HCT116 (cell line): ENCODE measurements at regions not wholly inside any gene's neighbourhood (a gene's known extent, or its start where the extent isn't known, plus 50 kb on each side); places are given as distances from the start of the nearest gene placed in this dataset.

Source experiments
- ATAC-seq: fragments of 200-7000 bp; cut with Tn5 transposase; 2 replicates; pipeline ENCODE4 v1.9.1; 2020; ENCODE audit warnings: mild to moderate bottlenecking, moderate library complexity
- BruUV-seq: library from RNA; stranded (reverse); fragments of 400-500 nt; replicated peaks from 2 replicates; lab custom pipeline; 2021; lab: Mats Ljungman, UMichigan
- CTCF ChIA-PET: fragments of 300-600 bp; sonication (Branson Sonifier 250); formaldehyde crosslinking; loops from one replicate; lab custom pipeline; 2021; ENCODE audit warnings: antibody characterized with exemption; lab: Charles Lee
- POLR2A ChIA-PET: fragments of 300-600, 350-600 bp; sonication (Branson Sonifier 250); formaldehyde crosslinking; loops from one replicate; lab custom pipeline; 2021; ENCODE audit warnings: antibody characterized with exemption; lab: Charles Lee
- RAD21 ChIA-PET, 2 experiments: fragments of 300-600 bp; sonication (Branson Sonifier 250); formaldehyde crosslinking; loops; one replicate each; lab custom pipeline; 2023; ENCODE audit warnings: low total read pairs in 2 of 2; ENCODE audit not compliant: uncharacterized antibody in 2 of 2, unreplicated experiment in 2 of 2, low non-redundant PET in 1 of 2; lab: Charles Lee
- DNase-seq: peaks from one replicate; pipeline ENCODE4 v3.0.0-alpha.2; 2010; ENCODE audit warnings: low read depth, low spot score
- H2AFZ ChIP-seq: fragments of 200-600 bp; shearing (Covaris generic), sonication (generic); 2 replicates; pipeline ENCODE4 v1.6.1; 2017; ENCODE audit warnings: low read depth, mixed run types, mixed read lengths, antibody characterized with exemption, low read length; ENCODE audit not compliant: poor library complexity, severe bottlenecking
- H3K27ac ChIP-seq: 2 replicates; pipeline ENCODE4 v1.5.1; 2012; ENCODE audit warnings: low read depth, low read length
- H3K27me3 ChIP-seq: fragments of 200-600 bp; sonication (generic); 2 replicates; pipeline ENCODE4 v1.6.1; 2016; ENCODE audit warnings: mixed run types, low read length, mixed read lengths; ENCODE audit not compliant: insufficient read depth
- H3K36me3 ChIP-seq, 2 experiments: fragments of 200-500 bp in 1 of 2; fragments of 200-600 bp in 1 of 2; sonication (Bioruptor generic) in 1 of 2; sonication (generic) in 1 of 2; 2 replicates each; pipeline versions ENCODE4 v1.5.1 to v1.6.1; 2014 to 2016; ENCODE audit warnings: low read length in 2 of 2, inconsistent platforms in 1 of 2, mixed read lengths in 1 of 2, mixed run types in 1 of 2; ENCODE audit not compliant: insufficient read depth in 2 of 2, control insufficient read depth in 1 of 2
- H3K4me1 ChIP-seq, 2 experiments: fragments of 200-600 bp in 1 of 2; sonication (generic) in 1 of 2; 2 replicates each; pipeline versions ENCODE4 v1.5.1 to v1.6.1; 2012 to 2017; ENCODE audit warnings: low read length in 2 of 2, inconsistent platforms in 1 of 2, mild to moderate bottlenecking in 1 of 2, mixed read lengths in 1 of 2, mixed run types in 1 of 2, moderate library complexity in 1 of 2; ENCODE audit not compliant: insufficient read depth in 2 of 2, control insufficient read depth in 1 of 2
- H3K4me2 ChIP-seq: fragments of 200-600 bp; sonication (generic); 2 replicates; pipeline ENCODE4 v1.6.1; 2017; ENCODE audit warnings: mixed run types, low read length, mixed read lengths
- H3K4me3 ChIP-seq, 2 experiments: fragments of 200-600 bp in 1 of 2; sonication (generic) in 1 of 2; replicated peaks in 1 of 2; 2 replicates each; pipeline ENCODE4 v1.5.1; 2011 to 2016; ENCODE audit warnings: low read length in 2 of 2, control low read depth in 1 of 2, low read depth in 1 of 2, mild to moderate bottlenecking in 1 of 2, mixed read lengths in 1 of 2, mixed run types in 1 of 2
- H3K79me2 ChIP-seq: fragments of 200-600 bp; sonication (generic); 2 replicates; pipeline ENCODE4 v1.6.1; 2017; ENCODE audit warnings: mild to moderate bottlenecking, mixed run types, low read length, moderate library complexity, mixed read lengths; ENCODE audit not compliant: insufficient read depth
- H3K9ac ChIP-seq: fragments of 200-600 bp; sonication (generic); 2 replicates; pipeline ENCODE4 v1.6.1; 2016; ENCODE audit warnings: low read length, mixed read lengths
- H3K9me2 ChIP-seq: fragments of 200-600 bp; sonication (generic), shearing (Covaris generic); 2 replicates; pipeline ENCODE4 v1.6.1; 2017; ENCODE audit warnings: mixed run types, mild to moderate bottlenecking, moderate library complexity; ENCODE audit not compliant: insufficient read depth
- H3K9me3 ChIP-seq, 2 experiments: fragments of 200-500 bp in 1 of 2; fragments of 200-600 bp in 1 of 2; sonication (Bioruptor generic) in 1 of 2; sonication (generic) in 1 of 2; 2 replicates each; pipeline ENCODE4 v1.6.1; 2014 to 2017; ENCODE audit warnings: low read length in 2 of 2, mixed read lengths in 2 of 2, inconsistent platforms in 1 of 2, low read depth in 1 of 2, mild to moderate bottlenecking in 1 of 2, mixed run types in 1 of 2, moderate library complexity in 1 of 2; ENCODE audit not compliant: control insufficient read depth in 1 of 2, insufficient read depth in 1 of 2
- H4K20me1 ChIP-seq: fragments of 200-600 bp; sonication (generic), shearing (Covaris generic); 2 replicates; pipeline ENCODE4 v1.6.1; 2017; ENCODE audit warnings: mixed run types, mild to moderate bottlenecking, moderate library complexity; ENCODE audit not compliant: insufficient read depth
- CEBPB ChIP-seq: IDR thresholded peaks from 2 replicates; pipeline ENCODE4 v1.6.1; 2012; ENCODE audit warnings: low read depth
- FOSL1 ChIP-seq: IDR thresholded peaks from 2 replicates; pipeline ENCODE4 v1.6.1; 2012; ENCODE audit warnings: low read depth
- JUND ChIP-seq: IDR thresholded peaks from 2 replicates; pipeline ENCODE4 v1.6.1; 2012
- POLR2A ChIP-seq: IDR thresholded peaks from 2 replicates; pipeline ENCODE4 v1.7.0; 2011; ENCODE audit warnings: borderline replicate concordance; ENCODE audit not compliant: insufficient read depth, insufficient read length; ENCODE audit errors: extremely low read depth
- RAD21 ChIP-seq: IDR thresholded peaks from 2 replicates; pipeline ENCODE4 v1.6.1; 2012; ENCODE audit warnings: low read depth, mild to moderate bottlenecking
- SRF ChIP-seq: IDR thresholded peaks from 2 replicates; pipeline ENCODE4 v1.6.1; 2012; ENCODE audit warnings: low read depth
- TCF7L2 ChIP-seq: IDR thresholded peaks from 2 replicates; pipeline ENCODE4 v1.7.0; 2011; ENCODE audit warnings: borderline replicate concordance, inconsistent platforms; ENCODE audit not compliant: insufficient read depth, insufficient read length; ENCODE audit errors: extremely low read depth
- intact Hi-C: fragments of 100-400 bp; cut with micrococcal nuclease; formaldehyde crosslinking; loops from 2 replicates; pipeline ENCODE4 v1.10.0; 2022
- TF ChIP-seq, protein P1 (sequence below): IDR thresholded peaks from 2 replicates; pipeline ENCODE4 v1.6.1; 2012
- TF ChIP-seq, protein P2 (sequence below), 3 experiments: fragments of 200-600 bp in 1 of 3; sonication (generic) in 1 of 3; IDR thresholded peaks in 2 of 3; conservative IDR thresholded peaks in 1 of 3; 2 replicates each; pipeline ENCODE4 v1.5.1; 2012 to 2017; ENCODE audit warnings: low read depth in 2 of 3, low read length in 2 of 3, antibody characterized with exemption in 1 of 3, borderline replicate concordance in 1 of 3, control low read depth in 1 of 3, mild to moderate bottlenecking in 1 of 3, mixed read lengths in 1 of 3, mixed run types in 1 of 3, moderate library complexity in 1 of 3; ENCODE audit not compliant: insufficient read depth in 1 of 3
- TF ChIP-seq, protein P3 (sequence below): IDR thresholded peaks from 2 replicates; pipeline ENCODE4 v1.6.1; 2011; ENCODE audit warnings: mild to moderate bottlenecking, low read length, moderate library complexity; ENCODE audit not compliant: insufficient replicate concordance; ENCODE audit errors: extremely low read depth
- TF ChIP-seq, protein P4 (sequence below): IDR thresholded peaks from 2 replicates; pipeline ENCODE4 v1.6.1; 2012

DNA sequence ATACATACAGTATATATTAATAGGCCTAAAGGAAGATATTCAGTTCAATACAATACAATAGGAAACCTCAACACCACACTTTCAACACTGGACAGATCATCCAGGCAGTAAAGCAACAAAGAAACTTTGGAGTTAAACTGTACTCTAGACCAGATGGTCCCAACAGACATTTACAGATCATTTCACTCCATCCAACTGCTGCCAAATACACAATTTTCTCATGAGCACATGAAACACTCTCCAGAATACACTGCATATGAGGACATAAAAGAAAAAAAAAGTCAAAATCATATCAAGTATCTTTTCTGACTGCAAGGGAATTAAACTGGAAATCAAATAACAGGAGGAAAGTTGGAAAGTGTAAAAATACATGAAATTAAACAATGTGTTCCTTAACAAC, 607.5 kb upstream of the BRINP3 start:
- intact Hi-C loops: no loop called here
- CTCF ChIA-PET: no interaction called here

More for the DNA sequence above, 607.5 kb upstream of the BRINP3 start:
- Histone ChIP-seq H4K20me1 (no peaks in the 10 kb centered on the region), H3K9ac (no peak overlapping the region), H3K4me2 (no peak overlapping the region), H3K36me3 (no peaks in the 10 kb centered on the region), H3K9me3 (no peaks in the 10 kb centered on the region), H3K9me2 (no peaks in the 10 kb centered on the region), H3K4me3 (no peak overlapping the region), H3K79me2 (no peaks in the 10 kb centered on the region), H2AFZ (no peak overlapping the region), H3K27me3 (no peaks in the 10 kb centered on the region), H3K27ac (no peak overlapping the region), H3K4me1 (no peaks in the 10 kb centered on the region)
- ChIA-PET RAD21 (no interaction called here), POLR2A (no interaction called here)
- no TSS peak for BruUV-seq
- DNase-seq (no peak), ATAC-seq (no peak)
- TF ChIP-seq FOSL1: no peak
- no peak for TF ChIP-seq POLR2A
- no peak for TF ChIP-seq RAD21
- TF ChIP-seq, protein P1, sequence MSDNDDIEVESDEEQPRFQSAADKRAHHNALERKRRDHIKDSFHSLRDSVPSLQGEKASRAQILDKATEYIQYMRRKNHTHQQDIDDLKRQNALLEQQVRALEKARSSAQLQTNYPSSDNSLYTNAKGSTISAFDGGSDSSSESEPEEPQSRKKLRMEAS: no peak
- TF ChIP-seq, protein P2, sequence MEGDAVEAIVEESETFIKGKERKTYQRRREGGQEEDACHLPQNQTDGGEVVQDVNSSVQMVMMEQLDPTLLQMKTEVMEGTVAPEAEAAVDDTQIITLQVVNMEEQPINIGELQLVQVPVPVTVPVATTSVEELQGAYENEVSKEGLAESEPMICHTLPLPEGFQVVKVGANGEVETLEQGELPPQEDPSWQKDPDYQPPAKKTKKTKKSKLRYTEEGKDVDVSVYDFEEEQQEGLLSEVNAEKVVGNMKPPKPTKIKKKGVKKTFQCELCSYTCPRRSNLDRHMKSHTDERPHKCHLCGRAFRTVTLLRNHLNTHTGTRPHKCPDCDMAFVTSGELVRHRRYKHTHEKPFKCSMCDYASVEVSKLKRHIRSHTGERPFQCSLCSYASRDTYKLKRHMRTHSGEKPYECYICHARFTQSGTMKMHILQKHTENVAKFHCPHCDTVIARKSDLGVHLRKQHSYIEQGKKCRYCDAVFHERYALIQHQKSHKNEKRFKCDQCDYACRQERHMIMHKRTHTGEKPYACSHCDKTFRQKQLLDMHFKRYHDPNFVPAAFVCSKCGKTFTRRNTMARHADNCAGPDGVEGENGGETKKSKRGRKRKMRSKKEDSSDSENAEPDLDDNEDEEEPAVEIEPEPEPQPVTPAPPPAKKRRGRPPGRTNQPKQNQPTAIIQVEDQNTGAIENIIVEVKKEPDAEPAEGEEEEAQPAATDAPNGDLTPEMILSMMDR (IDR thresholded peaks at IDR 0.05 in 2 of 3, conservative IDR thresholded peaks at IDR 0.05 in 1 of 3; ENCODE audit: borderline replicate concordance in 1 of 3, insufficient read depth in 1 of 3, low read depth in 2 of 3, low read length in 2 of 3): no peak
- TF ChIP-seq SRF: no peak
- TF ChIP-seq, protein P3, sequence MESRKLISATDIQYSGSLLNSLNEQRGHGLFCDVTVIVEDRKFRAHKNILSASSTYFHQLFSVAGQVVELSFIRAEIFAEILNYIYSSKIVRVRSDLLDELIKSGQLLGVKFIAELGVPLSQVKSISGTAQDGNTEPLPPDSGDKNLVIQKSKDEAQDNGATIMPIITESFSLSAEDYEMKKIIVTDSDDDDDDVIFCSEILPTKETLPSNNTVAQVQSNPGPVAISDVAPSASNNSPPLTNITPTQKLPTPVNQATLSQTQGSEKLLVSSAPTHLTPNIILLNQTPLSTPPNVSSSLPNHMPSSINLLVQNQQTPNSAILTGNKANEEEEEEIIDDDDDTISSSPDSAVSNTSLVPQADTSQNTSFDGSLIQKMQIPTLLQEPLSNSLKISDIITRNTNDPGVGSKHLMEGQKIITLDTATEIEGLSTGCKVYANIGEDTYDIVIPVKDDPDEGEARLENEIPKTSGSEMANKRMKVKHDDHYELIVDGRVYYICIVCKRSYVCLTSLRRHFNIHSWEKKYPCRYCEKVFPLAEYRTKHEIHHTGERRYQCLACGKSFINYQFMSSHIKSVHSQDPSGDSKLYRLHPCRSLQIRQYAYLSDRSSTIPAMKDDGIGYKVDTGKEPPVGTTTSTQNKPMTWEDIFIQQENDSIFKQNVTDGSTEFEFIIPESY: no peak
- TF ChIP-seq, protein P4, sequence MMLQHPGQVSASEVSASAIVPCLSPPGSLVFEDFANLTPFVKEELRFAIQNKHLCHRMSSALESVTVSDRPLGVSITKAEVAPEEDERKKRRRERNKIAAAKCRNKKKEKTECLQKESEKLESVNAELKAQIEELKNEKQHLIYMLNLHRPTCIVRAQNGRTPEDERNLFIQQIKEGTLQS: no peak
- no peak for TF ChIP-seq TCF7L2
- no peak for TF ChIP-seq CEBPB
- TF ChIP-seq JUND: no peak
